Esophagus squamous epithelium (tissue), 5 donors: ENCODE measurements at regions not wholly inside any gene's neighbourhood (a gene's known extent, or its start where the extent isn't known, plus 50 kb on each side); places are given as distances from the start of the nearest gene placed in this dataset.

Experiments used
- DNase-seq: peaks from one replicate; lab custom pipeline; 2025; lab: John Stamatoyannopoulos, UW
- H3K27ac ChIP-seq, 4 donors: fragments of 200-600 bp; sonication (generic); one replicate each; pipeline ENCODE4 v1.5.1; 2016 to 2019; ENCODE audit warnings: mild to moderate bottlenecking in 1 of 4
- H3K27me3 ChIP-seq, 4 donors: fragments of 200-600 bp; sonication (generic); 1 replicate in 3 of 4; 2 replicates in 1 of 4; pipeline versions ENCODE4 v1.5.1 to v1.6.0; 2017 to 2021; ENCODE audit warnings: antibody characterized with exemption in 1 of 4
- H3K36me3 ChIP-seq, 3 donors: fragments of 200-600 bp; sonication (generic); one replicate each; pipeline ENCODE4 v1.5.1; 2016 to 2019
- H3K4me1 ChIP-seq, 3 donors: fragments of 200-600 bp; sonication (generic); one replicate each; pipeline ENCODE4 v1.5.1; 2017 to 2019
- H3K4me3 ChIP-seq, 4 donors: fragments of 200-600 bp; sonication (generic); 1 replicate in 3 of 4; 2 replicates in 1 of 4; pipeline ENCODE4 v1.5.1; 2016 to 2019; ENCODE audit warnings: mild to moderate bottlenecking in 2 of 4, moderate library complexity in 1 of 4
- H3K9me3 ChIP-seq, 3 donors: fragments of 200-600 bp; sonication (generic); one replicate each; pipeline ENCODE4 v1.5.1; 2016 to 2019
- CTCF ChIP-seq, 6 experiments: fragments of 450-650 bp in 4 of 6; fragments of 200-600 bp in 2 of 6; sonication (generic) in 2 of 6; IDR thresholded peaks; one replicate each; pipeline ENCODE4 v1.5.1; 2016 to 2019; ENCODE audit warnings: antibody characterized with exemption in 6 of 6, mild to moderate bottlenecking in 4 of 6, moderate library complexity in 4 of 6
- POLR2A ChIP-seq, 4 donors: fragments of 450-650 bp; IDR thresholded peaks; one replicate each; pipeline ENCODE4 v1.6.1; 2017; ENCODE audit warnings: antibody characterized with exemption in 4 of 4, mild to moderate bottlenecking in 4 of 4, moderate library complexity in 3 of 4
- WGBS, 2 donors: methylation state at CpG; one replicate each; pipeline ENCODE4 v1.1.5; 2018; 5-methylcytosine and 5-hydroxymethylcytosine counted together
- intact Hi-C: fragments of 100-400 bp; cut with DNase I; formaldehyde crosslinking; loops from one replicate; pipeline ENCODE4 v1.15.0; 2022
- donor health status: DM: yes; HTN: yes; CAD: no.

GRCh38 chr3:187998611-187999010, 155.3 kb upstream of the LPP start:
- intact Hi-C loops, result no loop called here
- Histone ChIP-seq H3K27me3 (peaks cover 0 to 6% (median 0%) of the 10 kb centered on the region in 4 donors), H3K4me3 (no peak overlapping the region), H3K9me3 (no peaks in the 10 kb centered on the region), H3K36me3 (no peaks in the 10 kb centered on the region), H3K4me1 (peaks cover 0 to 9% (median 0%) of the 10 kb centered on the region in 3 donors), H3K27ac (no peak overlapping the region)
- DNase-seq, result no peak
- TF ChIP-seq CTCF (IDR thresholded peaks at IDR 0.05) (no peak), POLR2A (IDR thresholded peaks at IDR 0.05) (no peak)
- WGBS, 2 donors, result 92% methylated on average over 3 of the region's 3 CpGs

- intact Hi-C loops, result no loop called here
- Histone ChIP-seq H3K27me3 (peaks cover 0 to 6% (median 0%) of the 10 kb centered on the region in 4 donors), H3K9me3 (no peaks in the 10 kb centered on the region), H3K36me3 (no peaks in the 10 kb centered on the region), H3K27ac (peak overlapping the region in 1 of 4 donors; percentile 45), H3K4me1 (peaks cover 0 to 18% (median 0%) of the 10 kb centered on the region in 3 donors), H3K4me3 (no peak overlapping the region)
- no peak for DNase-seq
- TF ChIP-seq POLR2A (IDR thresholded peaks at IDR 0.05), result no peak
- no peak for TF ChIP-seq CTCF (IDR thresholded peaks at IDR 0.05)
- 61% methylated on average over 4 of the region's 4 CpGs for WGBS, 2 donors
Observed at GRCh38 chr3:187999821-188000220, 154.1 kb upstream of the LPP start.

- Histone ChIP-seq H3K9me3 (no peaks in the 10 kb centered on the region), H3K27me3 (peaks cover 0 to 6% (median 0%) of the 10 kb centered on the region in 4 donors), H3K4me3 (no peak overlapping the region), H3K27ac (peak overlapping the region in 2 of 4 donors; percentile 45 to 59), H3K4me1 (peaks cover 0 to 18% (median 0%) of the 10 kb centered on the region in 3 donors), H3K36me3 (no peaks in the 10 kb centered on the region)
- TF ChIP-seq CTCF (IDR thresholded peaks at IDR 0.05) (no peak), POLR2A (IDR thresholded peaks at IDR 0.05) (no peak)
- intact Hi-C loops, result no loop called here
- 52 to 61% methylated on average over 6 of the region's 6 CpGs for WGBS, 2 donors
- no peak for DNase-seq
Observed at GRCh38 chr3:188000361-188000861, 153.5 kb upstream of the LPP start.

- peaks cover 0 to 6% (median 0%) of the 10 kb centered on the region in 4 donors for H3K27me3 ChIP-seq
- no peaks in the 10 kb centered on the region for H3K36me3 ChIP-seq
- H3K27ac ChIP-seq, result no peak overlapping the region
- 45 to 62% methylated on average over 3 of the region's 3 CpGs for WGBS, 2 donors
- no peaks in the 10 kb centered on the region for H3K9me3 ChIP-seq
- no peak for TF ChIP-seq CTCF (IDR thresholded peaks at IDR 0.05)
- no peak for TF ChIP-seq POLR2A (IDR thresholded peaks at IDR 0.05)
- intact Hi-C loops, result no loop called here
- H3K4me1 ChIP-seq, result peaks cover 0 to 18% (median 0%) of the 10 kb centered on the region in 3 donors
- DNase-seq, result no peak
- H3K4me3 ChIP-seq, result no peak overlapping the region
Observed at GRCh38 chr3:188001093-188001492, 152.9 kb upstream of the LPP start.

GRCh38 chr3:188001926-188002325, 152.0 kb upstream of the LPP start:
- intact Hi-C loops, result no loop called here
- H3K4me1 ChIP-seq, result peaks cover 0 to 23% (median 0%) of the 10 kb centered on the region in 3 donors
- H3K36me3 ChIP-seq, result no peaks in the 10 kb centered on the region
- H3K9me3 ChIP-seq, result no peaks in the 10 kb centered on the region
- H3K27ac ChIP-seq, result no peak overlapping the region
- no peak overlapping the region for H3K4me3 ChIP-seq
- no peak for DNase-seq
- H3K27me3 ChIP-seq, result peaks cover 0 to 6% (median 0%) of the 10 kb centered on the region in 4 donors
- TF ChIP-seq CTCF (IDR thresholded peaks at IDR 0.05), result no peak
- no peak for TF ChIP-seq POLR2A (IDR thresholded peaks at IDR 0.05)
